ENCODE measurements at regions not wholly inside any gene's neighbourhood (a gene's known extent, or its start where the extent isn't known, plus 50 kb on each side); places are given as distances from the start of the nearest gene placed in this dataset.

DNA sequence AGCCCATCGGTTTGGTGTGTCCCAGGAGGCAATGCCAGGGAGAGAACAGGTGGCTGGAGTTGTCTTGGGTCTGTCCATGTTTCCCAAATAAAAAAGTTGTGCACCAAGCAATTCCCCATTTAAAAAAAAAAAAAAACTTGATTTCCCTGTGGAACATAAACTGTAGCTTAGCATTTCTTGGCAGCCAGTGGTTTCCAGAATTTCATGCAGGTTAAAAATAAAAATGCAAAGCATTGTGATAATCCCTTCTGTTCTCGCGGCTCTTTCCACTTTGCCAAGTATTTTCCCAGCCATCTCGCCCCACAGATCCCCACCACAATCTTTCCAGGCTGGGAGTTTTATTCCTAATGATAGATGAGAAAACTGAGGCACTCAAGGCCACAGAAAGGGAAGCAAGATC is 51.4 kb upstream of the MSX1 start:
- DNase-seq = no peak

DNA sequence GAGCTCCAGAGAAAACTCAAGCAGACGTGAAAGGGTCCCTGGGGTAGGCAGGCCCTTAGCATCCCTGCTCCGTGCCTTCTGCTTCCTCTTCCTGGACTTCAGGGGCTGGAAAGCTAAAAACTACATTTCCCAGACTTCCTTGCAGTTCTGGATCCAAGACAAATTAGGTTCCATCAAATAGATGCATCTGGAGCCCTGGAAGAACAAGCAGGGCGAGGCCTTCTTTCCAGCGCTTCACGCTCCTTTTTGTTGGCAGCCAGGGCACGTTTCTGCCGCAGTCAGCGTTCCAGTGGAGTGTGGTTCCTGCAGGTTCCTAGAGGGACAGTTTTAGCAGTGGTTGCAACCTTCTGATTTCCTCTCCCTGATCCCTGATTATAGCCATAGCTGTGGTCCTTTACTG is 53.6 kb upstream of the MSX1 start:
- DNase-seq = no peak

DNA sequence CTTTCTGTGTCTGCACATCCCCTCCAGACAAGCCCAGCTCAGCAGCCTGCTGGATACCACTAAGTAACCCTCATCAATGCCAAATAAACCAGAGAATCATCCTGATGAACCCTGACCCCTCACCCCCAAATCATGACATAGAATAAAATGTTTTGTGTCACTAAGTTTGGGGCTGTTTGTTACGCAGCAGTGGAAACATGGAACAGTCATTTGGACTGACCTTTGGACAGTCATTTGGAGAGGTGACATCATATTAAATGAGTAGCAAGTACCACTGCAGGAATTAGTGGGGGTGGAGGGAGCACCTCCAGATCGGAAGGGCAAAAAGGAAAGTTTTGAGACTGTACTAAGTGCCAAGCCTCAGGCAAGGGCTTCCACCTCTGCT is 55.6 kb upstream of the MSX1 start:
- no peak for DNase-seq

DNA sequence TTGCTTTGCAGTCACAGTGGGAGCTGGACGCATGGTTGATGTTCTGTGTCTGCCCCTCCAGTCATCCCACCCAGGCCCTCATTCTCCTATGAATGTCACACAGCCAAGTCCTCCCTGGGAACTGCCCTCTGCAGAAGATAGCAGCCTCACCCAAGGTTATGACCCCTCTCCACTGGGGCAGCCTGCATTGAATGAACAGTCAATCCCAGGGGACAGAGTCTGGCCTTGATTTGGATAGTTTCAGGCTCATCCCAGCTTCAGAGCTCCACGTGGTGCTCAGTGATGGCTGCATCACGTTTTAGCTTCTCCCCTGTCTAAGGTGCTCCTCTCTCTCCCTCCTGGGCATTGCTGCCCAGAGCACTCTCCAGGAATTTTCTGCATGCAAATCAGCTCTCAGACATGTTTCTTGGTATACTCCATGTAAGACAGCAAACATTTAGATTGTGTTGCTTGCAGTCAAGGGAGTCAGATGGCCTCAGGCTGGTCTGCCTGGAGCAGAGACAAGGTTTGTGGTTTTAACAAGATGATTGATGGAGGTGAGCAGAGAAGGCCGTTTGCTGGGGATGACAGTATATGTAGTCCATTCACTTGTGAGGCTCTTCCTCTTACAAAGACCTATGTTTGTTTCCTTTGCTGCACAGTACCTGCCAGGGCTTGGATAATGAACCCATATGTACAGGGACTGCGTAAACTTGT is 56.1 kb upstream of the MSX1 start:
- DNase-seq = no peak

DNA sequence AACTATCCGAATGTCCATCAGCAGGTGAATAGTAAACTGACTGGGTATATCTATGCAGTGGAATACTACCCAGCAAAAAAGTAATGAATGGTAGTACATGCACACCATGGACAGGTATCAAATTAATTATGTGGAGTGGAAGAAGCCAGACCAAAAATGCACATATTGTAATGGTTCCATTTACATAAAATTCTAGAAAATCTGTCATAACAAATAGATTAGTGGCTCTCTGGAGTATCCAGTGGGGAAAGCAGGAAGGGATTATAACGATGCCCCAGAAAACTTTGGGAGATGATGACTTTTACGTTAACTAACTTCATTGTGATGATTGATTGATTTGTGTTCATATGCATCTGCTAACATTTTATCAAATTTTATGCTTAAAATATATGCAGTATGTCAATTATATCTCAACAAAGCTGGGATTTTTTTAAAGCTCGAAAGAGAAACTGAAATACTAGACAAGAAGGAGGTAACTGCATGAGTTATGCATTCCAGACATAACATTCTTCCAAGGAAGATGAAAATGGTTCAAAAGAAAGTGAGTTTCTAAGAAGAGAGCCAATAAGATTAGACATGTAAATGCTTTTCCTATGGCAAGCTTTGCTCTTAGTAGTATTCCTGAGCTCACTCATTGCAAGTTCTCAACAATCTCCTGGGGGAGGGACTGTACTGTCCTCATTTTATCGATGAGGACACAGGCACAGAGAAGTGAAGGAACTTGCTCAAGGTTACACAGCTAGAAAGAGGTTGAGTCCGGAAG is 58.6 kb upstream of the MSX1 start:
- DNase-seq = no peak

DNA sequence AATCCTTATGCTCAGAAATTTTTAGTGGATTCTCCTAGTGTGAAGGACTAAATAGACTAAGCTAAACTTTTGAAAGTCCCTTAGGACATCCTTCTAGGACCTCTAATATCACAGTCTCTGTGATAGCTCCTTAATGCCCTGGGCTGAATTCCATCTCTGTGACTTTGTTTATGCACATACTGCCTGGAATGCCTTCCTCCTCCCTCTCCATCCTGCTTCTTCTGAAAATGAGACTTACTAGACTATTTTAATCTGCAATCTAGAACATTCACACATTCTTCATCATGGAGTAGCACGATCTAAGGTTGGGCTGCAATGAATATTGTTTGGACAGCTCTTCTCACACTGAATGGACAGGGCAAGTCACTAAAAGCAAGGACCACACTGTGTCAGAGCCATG is 65.0 kb upstream of the MSX1 start:
- no peak for DNase-seq

DNA sequence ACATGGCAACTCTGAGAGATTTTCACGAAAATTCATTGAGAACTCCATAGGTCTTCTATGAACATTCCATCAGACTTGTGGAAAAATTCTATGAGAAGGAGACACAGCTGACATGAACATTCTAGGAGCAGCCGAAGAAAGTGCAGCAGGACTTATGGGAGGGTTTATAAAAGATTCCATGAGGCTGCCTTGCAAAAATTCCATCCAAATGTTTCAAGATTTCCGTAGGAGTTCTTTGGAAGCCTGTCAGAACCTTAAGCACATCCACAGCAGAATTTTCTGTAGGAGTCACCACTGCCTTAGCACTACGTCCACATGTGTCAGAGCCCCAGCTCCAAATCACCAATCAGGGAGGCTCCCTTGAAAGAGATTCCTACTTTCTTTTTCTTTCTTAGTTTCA is 67.0 kb upstream of the MSX1 start:
- no peak for DNase-seq

DNA sequence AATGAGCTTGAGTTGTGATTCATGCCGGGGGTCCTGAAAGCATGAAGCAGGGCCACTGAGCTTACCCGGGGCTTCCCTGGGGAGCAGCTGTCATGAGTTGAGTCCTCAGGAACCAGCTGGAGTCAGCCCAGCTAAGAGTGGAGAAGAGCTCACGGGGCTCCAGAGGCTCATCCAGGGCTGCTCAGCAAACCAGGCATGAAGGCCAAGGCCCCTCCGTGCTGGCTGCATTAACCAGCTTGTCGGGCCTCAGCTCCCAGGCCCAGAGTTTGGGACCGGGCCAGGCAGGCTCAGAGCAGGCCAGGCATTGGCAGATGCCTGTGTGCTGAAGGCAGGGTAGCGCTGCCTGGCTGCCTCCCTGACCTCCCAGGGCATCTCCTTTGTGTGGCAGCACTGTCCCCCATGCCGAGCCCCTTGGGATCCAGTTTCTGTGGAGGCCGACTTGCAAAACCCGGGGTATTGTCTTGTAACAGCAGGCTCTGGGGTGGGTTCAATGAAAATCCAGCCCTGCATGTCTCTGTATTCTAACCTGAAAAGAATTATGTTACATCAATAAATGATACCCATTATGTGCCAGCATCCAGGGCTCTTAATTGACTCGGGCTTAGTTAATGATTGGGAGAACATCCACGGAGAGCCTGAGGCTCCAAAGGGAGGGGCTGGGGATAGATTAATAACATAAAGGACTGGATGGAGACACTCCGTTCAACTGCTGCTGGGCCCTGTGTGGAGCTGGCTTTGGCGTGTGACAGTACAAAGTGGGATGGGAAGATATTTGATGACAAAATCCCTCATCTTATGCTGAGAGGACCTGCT is 68.0 kb upstream of the MSX1 start:
- DNase-seq = no peak

DNA sequence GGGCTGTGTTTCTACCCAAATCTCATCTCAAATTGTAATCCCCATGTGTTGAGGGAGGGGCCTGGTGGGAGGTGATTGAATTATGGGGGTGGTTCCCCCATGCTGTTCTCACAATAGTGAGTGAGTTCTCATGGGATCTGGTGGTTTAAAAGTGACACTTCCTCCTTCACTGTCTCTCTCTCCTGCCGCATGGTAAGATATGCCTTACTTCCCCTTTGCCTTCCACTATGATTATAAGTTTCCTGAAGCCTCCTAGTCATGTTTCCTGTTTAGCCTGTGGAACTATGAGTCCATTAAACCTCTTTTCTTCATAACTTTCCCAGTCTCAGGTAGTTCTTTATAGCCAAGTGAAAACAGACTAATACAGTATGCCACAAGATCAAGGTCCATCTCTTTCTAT is 70.0 kb upstream of the MSX1 start:
- no peak for DNase-seq

DNA sequence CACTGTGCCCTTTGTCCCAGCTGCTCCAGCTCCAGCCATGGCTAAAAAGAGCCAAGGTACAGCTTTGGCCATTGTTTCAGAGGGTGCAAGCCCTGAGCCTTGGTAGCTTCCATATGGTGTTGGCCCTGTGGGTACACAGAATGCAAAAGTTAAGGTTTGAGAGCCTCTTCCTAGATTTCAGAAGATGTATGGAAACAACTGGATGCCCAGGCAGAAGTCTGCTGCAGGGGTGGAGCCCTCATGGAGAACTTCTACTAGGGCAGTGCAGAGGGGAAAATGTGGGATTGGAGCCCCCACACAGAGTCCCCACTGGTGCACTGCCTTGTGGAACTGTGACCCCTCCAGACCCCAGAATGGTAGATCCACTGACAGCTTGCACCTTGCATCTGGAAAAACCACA is 70.9 kb upstream of the MSX1 start:
- no peak for DNase-seq

DNA sequence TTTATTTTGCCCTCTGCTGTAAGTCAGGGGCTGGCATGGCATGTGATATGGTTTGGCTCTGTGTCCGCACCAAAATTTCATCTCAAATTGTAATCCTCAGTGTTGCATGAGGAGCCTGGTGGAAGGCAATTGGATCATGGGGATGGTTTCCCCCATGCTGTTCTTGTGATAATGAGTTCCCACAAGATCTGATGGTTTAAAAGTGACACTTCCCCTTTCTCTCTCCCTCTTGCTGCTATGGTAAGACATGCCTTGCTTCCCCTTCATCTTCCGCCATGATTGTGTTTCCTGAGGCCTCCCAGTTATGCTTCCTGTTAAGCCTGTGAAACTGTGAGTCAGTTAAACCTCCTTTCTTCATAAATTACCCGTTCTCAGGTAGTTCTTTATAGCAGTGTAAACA is 72.0 kb upstream of the MSX1 start:
- DNase-seq = peak in 1 of 2 donors; percentile 31

DNA sequence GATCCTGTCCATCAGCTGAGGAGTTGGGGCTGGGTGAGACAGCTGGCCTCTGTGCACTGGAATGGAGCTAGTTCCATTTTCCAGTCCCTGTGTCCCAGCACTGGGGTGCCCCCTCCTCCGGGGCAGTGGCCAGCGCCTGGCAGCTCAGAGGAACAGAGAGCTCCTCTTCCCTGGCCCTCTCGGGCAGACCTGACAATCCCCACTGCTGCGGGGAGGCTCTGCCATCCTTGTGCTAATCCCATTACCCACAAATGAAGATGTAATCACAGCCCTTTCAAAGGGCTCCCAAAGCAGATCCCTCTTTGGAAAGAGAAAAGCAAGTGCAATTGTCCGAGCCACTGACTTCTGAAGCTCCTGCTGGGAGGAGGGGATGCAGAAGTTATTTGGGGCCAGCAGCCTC is 75.1 kb upstream of the MSX1 start:
- DNase-seq = no peak

DNA sequence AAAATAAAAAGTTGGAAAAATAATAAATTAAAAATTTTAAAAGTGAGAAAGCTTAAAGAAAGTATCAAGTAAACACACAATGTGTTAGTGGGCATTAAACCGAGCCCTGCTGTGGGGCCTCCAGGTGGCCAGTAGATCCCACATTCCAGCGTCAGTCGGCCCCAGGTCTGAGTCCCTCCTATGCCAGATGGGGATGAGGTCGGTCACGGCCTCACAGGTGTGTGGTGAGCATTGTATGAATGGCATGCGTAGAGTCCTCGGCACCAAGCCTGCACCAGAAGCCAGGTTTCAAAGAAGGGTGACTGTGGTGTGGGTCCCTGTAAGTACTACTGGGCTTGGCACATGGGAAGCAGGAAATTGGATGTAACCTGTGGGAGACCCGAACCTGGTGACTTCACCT is 75.6 kb upstream of the MSX1 start:
- DNase-seq = no peak

DNA sequence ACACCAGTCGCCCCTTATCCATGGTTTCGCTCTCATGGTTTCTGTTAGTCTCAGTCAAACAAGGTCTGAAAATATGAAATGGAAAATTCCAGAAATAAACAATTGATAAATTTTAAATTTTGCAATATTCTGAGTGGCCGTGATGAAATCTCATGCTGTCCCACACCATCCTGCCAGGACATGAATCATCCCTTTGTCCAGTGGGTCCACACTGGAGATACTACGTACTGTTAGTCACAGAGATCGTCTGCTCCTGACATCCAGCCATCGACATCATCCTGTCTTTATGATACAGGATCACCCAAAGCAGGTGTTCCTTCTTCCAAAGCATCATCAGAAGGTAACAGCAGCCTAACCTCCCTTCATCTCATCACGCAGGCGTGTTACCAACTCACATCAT is 76.5 kb upstream of the MSX1 start:
- DNase-seq = no peak

DNA sequence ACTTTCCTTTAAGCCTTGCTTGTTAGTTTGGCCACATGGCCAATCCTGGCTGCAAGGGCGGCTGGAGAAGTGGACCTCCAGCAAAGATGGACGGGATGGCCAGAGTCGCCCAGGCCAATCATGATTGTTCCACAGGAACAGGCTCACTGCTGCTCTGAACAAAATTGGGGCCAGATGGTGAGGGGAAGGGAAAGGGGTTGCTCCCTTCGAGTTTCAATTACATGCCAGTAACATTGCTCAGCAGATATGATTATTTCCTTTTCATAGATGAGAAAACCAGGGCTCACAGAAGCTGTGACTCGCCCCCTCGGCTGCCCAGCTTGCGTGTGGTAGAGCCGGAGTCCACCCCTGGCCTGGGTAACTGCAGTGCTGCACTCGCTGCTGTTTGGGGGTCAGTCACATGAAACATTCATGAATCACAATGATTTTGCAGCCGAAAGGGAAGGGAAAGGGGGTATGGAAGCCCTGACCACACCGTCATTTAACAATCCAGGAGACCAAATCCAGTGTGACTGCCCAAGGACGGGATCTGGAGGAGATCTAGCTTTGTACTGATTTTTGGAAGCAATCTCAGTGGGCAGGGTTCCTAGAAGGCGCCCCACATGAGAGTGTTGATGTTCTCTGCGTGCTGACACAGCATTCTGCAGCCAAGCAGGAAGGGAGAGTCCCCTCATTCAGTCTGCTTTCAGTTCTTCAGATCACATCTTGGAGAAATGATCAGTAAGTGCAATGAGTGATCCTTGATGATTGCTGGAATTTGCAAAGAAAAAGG is 77.3 kb upstream of the MSX1 start:
- no peak for DNase-seq

DNA sequence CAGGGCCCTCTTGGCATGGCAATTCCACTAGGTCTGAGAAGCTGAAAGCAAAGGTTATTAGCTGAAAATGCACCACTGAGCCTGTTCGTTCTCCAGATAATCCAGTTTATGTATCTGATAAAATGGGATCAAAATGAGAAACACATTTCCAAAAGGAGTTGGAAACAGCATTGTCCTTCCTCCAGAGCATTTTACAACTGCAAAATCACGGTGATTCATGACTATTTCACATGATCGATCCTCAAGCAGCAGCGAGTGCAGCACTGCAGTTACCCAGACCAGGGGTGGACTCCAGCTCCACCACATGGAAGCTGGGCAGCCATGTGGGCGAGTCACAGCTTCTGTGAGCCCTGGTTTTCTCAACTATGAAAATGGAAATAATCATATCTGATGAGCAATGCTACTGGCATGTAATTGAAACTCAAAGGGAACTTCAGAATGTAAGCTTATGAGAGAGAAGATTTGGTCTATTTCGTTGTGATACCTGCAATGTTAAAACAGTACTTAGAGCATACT is 78.7 kb upstream of the MSX1 start:
- no peak for DNase-seq

DNA sequence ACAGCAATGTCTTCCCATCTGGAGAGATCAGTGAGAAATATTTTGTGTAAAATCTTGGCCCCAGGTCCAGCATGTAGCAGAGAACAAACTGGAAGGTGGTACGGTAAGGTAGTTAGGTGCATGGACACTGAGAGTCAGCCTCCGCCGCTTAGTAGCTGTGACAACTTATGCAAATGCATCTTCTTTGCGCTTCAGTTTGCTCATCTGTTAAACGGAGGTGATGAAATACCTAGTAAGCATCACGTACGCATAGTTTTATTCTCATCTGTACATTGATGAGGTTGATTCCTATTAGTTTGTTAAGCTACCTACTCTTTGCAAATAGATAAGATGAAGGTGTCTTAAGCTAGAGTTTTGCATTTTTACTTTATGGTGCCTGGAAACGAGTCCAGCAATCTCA is 80.0 kb upstream of the MSX1 start:
- no peak for DNase-seq

DNA sequence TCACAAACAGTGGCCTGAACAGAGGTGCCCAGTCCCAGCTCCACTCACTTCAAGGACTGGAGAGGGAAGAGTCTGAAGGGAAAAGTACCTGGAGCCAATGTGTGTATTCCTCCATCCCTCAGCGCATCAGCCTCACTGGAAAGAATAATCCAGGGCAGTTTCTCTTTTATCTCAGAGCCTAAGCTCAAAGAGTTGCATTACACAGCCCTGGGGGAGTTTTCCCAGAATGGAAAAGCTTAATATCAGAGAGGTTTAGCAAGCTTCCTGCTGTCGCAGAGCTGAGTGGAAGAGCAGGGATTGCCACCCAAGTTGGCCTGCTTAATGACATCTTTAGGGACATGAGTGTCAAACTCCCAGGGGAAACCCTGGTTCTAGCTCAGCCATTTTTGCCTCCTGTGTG is 80.4 kb upstream of the MSX1 start:
- DNase-seq = no peak

DNA sequence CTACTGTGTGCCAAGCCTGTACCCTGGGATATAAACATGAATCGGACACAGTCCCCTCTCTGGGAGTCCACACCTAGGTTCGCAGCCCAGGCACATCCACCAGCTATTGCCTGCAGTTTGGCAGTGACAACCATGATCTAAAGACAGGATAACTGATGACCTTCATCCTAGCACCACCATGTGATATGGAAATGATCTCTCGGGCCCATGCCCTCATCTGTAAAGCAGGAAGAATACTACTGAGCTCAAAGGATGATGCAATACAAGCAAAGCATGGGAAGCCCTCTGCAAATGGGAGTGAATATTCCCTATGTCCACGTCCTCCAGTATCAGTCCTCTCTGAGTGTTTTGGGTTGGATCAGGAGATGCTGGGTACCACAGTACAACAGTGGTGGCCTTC is 80.9 kb upstream of the MSX1 start:
- no peak for DNase-seq

DNA sequence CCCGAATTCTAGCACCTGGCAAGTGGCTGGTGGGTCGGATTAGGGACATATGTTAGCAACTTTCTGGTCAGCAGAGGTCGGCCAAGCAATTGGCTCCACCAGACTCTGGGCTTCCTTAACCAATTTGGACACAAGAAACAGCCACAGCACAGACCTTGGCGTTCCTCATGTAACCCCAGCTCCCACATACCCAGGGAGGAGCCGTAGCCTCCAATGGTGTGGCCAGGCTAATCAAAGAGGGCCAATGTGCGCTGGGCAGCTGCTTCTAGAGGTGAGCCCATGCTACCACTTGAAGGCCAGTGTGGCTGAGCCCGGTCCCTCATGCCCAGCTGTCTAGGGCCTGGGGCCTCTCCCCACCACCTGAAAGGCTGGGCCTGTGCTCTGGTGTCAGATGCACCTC is 82.5 kb upstream of the MSX1 start:
- no peak for DNase-seq

DNA sequence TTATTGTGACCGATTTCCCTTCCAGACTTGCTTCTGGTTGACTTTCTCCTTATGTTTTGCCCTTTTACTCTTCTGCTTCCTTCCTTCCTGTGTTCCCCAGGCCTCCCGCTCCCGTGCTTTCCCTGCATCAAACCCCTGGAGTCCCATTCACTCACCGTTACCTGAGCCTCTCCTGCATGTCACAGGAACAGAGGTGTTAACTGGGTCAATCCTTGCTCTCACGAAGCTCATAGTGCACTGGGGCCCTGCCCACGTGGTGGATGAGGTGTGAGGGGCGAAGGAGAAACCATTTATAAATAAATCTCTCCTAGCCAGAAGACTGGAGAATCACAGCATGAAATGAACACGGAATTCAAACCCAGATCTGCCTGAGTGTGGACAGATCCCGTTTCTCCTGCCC is 83.1 kb upstream of the MSX1 start:
- DNase-seq = no peak

DNA sequence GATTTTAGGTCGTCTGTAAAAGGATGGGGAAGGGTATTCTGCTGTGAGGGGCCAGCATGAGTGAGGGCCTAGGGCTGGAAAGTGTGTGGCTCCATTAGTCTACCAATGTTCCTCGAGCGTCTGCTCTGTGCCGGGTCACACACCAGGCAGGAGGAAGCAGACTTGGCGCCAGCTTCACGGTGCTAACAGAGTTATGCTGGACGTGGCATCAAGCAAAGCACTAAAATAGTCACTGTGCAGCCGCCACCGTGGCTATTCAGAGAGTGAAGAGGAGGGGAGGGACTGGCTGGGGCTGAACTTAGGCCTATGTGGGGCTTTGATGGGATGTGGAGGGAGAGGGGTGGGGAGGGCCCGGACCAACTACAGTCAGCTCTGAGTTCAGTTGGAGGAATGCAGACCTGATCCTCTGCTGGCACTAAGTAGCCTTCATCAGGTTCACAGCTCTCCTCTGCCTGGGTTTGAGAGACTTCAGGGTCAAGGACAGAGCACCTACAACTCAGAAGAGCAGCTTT is 83.9 kb upstream of the MSX1 start:
- no peak for DNase-seq

DNA sequence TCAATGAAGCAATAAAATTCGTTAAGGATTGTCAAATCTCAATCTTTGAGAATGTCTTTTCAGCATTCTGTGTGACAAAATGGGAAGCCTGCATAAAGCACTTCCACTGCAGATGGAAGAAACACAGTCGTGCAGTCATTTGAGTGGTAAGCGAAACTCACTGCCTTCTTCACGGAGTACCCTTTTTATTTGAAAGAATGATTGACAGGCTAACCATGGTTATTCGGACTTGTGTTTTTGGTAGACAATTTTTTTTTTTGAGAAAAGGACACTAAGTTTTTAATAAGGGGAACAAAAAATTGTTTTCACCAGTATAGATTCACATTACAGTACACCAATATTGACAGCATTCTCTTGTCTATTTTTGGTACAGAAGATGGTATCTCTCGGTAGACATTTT is 86.9 kb upstream of the MSX1 start:
- DNase-seq = no peak
